ENCODE measurements at regions not wholly inside any gene's neighbourhood (a gene's known extent, or its start where the extent isn't known, plus 50 kb on each side); places are given as distances from the start of the nearest gene placed in this dataset.

DNA sequence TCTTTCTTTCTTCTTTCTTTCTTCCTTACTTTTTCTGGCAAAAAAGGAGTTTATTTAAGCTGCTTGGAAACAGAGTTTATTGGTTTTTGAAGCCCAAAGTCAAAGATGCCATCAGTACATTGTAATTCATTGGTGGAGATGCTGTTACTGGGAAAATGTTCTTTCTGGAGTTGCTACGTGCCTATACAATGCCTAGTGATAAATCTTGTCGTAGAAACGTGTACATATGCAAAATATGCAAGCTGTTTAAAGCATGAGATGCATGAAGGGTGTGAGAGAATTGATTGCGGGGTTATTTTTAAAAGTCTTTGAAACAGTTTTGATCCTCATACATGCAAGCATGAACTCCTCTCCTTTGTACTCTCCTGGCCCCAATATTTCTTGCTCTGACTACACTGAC, 1060.6 kb upstream of the NCAM2 start:
- TF ChIP-seq, protein P1, sequence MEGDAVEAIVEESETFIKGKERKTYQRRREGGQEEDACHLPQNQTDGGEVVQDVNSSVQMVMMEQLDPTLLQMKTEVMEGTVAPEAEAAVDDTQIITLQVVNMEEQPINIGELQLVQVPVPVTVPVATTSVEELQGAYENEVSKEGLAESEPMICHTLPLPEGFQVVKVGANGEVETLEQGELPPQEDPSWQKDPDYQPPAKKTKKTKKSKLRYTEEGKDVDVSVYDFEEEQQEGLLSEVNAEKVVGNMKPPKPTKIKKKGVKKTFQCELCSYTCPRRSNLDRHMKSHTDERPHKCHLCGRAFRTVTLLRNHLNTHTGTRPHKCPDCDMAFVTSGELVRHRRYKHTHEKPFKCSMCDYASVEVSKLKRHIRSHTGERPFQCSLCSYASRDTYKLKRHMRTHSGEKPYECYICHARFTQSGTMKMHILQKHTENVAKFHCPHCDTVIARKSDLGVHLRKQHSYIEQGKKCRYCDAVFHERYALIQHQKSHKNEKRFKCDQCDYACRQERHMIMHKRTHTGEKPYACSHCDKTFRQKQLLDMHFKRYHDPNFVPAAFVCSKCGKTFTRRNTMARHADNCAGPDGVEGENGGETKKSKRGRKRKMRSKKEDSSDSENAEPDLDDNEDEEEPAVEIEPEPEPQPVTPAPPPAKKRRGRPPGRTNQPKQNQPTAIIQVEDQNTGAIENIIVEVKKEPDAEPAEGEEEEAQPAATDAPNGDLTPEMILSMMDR (IDR thresholded peaks at IDR 0.05) = no peak
- TF ChIP-seq POLR2A (IDR thresholded peaks at IDR 0.05) = no peak

Data from heart left ventricle (tissue), 13 donors.